WTC11 (cell line): ENCODE measurements at regions not wholly inside any gene's neighbourhood (a gene's known extent, or its start where the extent isn't known, plus 50 kb on each side); places are given as distances from the start of the nearest gene placed in this dataset.

Source experiments
- ATAC-seq: fragments of 200-7000 bp; cut with Tn5 transposase; 2 replicates; pipeline ENCODE4 v1.10.0; 2021; ENCODE audit warnings: mild to moderate bottlenecking, moderate library complexity
- CTCF ChIA-PET: fragments of 300-600 bp; sonication (Branson Sonifier 250); formaldehyde crosslinking; loops from one replicate; lab custom pipeline; 2021; ENCODE audit warnings: antibody characterized with exemption; lab: Charles Lee
- POLR2A ChIA-PET: fragments of 350-600 bp; sonication (Branson Sonifier 250); formaldehyde crosslinking; loops from one replicate; lab custom pipeline; 2021; ENCODE audit warnings: antibody characterized with exemption; lab: Charles Lee
- DNase-seq: peaks from one replicate; pipeline ENCODE4 v3.0.0; 2021; ENCODE audit warnings: low spot score
- H3K27ac Mint-ChIP-seq: 2 replicates; pipeline ENCODE4 v1.8.0; 2021; ENCODE audit warnings: mixed read lengths
- H3K27me3 Mint-ChIP-seq: 2 replicates; pipeline ENCODE4 v1.8.0; 2021; ENCODE audit warnings: low read depth, mild to moderate bottlenecking, moderate library complexity, mixed read lengths
- H3K36me3 Mint-ChIP-seq: 2 replicates; pipeline ENCODE4 v1.8.0; 2021; ENCODE audit warnings: mixed read lengths
- H3K4me1 Mint-ChIP-seq: 2 replicates; pipeline ENCODE4 v1.8.0; 2022; ENCODE audit warnings: mixed read lengths
- H3K4me3 Mint-ChIP-seq: 2 replicates; pipeline ENCODE4 v1.8.0; 2021; ENCODE audit warnings: mild to moderate bottlenecking, moderate library complexity, mixed read lengths
- H3K9me3 Mint-ChIP-seq: 2 replicates; pipeline ENCODE4 v1.8.0; 2021; ENCODE audit warnings: mixed read lengths
- ATF2 ChIP-seq: sonication (generic); formaldehyde crosslinking; IDR thresholded peaks from 2 replicates; pipeline ENCODE4 v1.8.1; 2022; ENCODE audit warnings: low read depth, missing genetic modification reagents, borderline replicate concordance
- CTCF ChIP-seq: fragments of 200-600 bp; IDR thresholded peaks from 2 replicates; pipeline ENCODE4 v1.8.0; 2022; ENCODE audit warnings: antibody characterized with exemption
- EMX1 ChIP-seq: fragments of 250-450 bp; sonication (Bioruptor Pico); IDR thresholded peaks from 2 replicates; pipeline ENCODE4 v1.8.0; 2021; ENCODE audit warnings: mild to moderate bottlenecking
- FOXK1 ChIP-seq: sonication (generic); formaldehyde crosslinking; IDR thresholded peaks from 2 replicates; pipeline ENCODE4 v1.8.0; 2022; ENCODE audit warnings: mild to moderate bottlenecking, moderate library complexity, missing genetic modification reagents
- JAZF1 ChIP-seq: fragments of 250-450 bp; sonication (Bioruptor Pico); IDR thresholded peaks from 2 replicates; pipeline ENCODE4 v1.9.0; 2021; ENCODE audit warnings: moderate library complexity, mild to moderate bottlenecking, inconsistent platforms
- MXD4 ChIP-seq: fragments of 250-450 bp; sonication (Bioruptor Pico); IDR thresholded peaks from 2 replicates; pipeline ENCODE4 v1.8.0; 2021; ENCODE audit warnings: mild to moderate bottlenecking, moderate library complexity, borderline replicate concordance
- NFYB ChIP-seq: sonication (generic); formaldehyde crosslinking; conservative IDR thresholded peaks from 2 replicates; pipeline ENCODE4 v1.8.0; 2022; ENCODE audit warnings: low read depth, missing genetic modification reagents
- NR1H2 ChIP-seq: sonication (generic); formaldehyde crosslinking; IDR thresholded peaks from 2 replicates; pipeline ENCODE4 v1.9.0; 2021; ENCODE audit warnings: mild to moderate bottlenecking, moderate library complexity, missing genetic modification reagents
- NR3C1 ChIP-seq: sonication (generic); formaldehyde crosslinking; conservative IDR thresholded peaks from 2 replicates; pipeline ENCODE4 v1.8.1; 2023; ENCODE audit warnings: low read depth, mild to moderate bottlenecking, missing genetic modification reagents
- OVOL2 ChIP-seq: fragments of 250-450 bp; sonication (Bioruptor Pico); IDR thresholded peaks from 2 replicates; pipeline ENCODE4 v1.9.0; 2021; ENCODE audit warnings: mild to moderate bottlenecking, borderline replicate concordance
- TCF7 ChIP-seq: sonication (generic); formaldehyde crosslinking; IDR thresholded peaks from 2 replicates; pipeline ENCODE4 v1.8.0; 2022; ENCODE audit warnings: mild to moderate bottlenecking, low read depth, missing genetic modification reagents, moderate library complexity
- TP53 ChIP-seq: sonication (generic); formaldehyde crosslinking; IDR thresholded peaks from 2 replicates; pipeline ENCODE4 v1.8.1; 2023; ENCODE audit warnings: mild to moderate bottlenecking, missing genetic modification reagents
- ZNF121 ChIP-seq: sonication (generic); formaldehyde crosslinking; IDR thresholded peaks from 2 replicates; pipeline ENCODE4 v1.8.0; 2023; ENCODE audit warnings: missing genetic modification reagents
- ZNF219 ChIP-seq: sonication (generic); formaldehyde crosslinking; IDR thresholded peaks from 2 replicates; pipeline ENCODE4 v1.8.0; 2023; ENCODE audit warnings: missing genetic modification reagents, mild to moderate bottlenecking, borderline replicate concordance
- ZNF263 ChIP-seq: sonication (generic); formaldehyde crosslinking; IDR thresholded peaks from 2 replicates; pipeline ENCODE4 v1.8.1; 2022; ENCODE audit warnings: low read depth, mild to moderate bottlenecking, moderate library complexity, missing genetic modification reagents
- TF ChIP-seq, protein P1 (sequence below): sonication (generic); formaldehyde crosslinking; conservative IDR thresholded peaks from 2 replicates; pipeline ENCODE4 v1.8.1; 2023; ENCODE audit warnings: mild to moderate bottlenecking, low read depth, missing genetic modification reagents, moderate library complexity
- TF ChIP-seq, protein P2 (sequence below): sonication (generic); formaldehyde crosslinking; IDR thresholded peaks from 2 replicates; pipeline ENCODE4 v1.8.0; 2023; ENCODE audit warnings: mild to moderate bottlenecking, missing genetic modification reagents
- TF ChIP-seq, protein P3 (sequence below): sonication (generic); formaldehyde crosslinking; IDR thresholded peaks from 2 replicates; pipeline ENCODE4 v1.8.1; 2023; ENCODE audit warnings: mild to moderate bottlenecking, moderate library complexity, missing genetic modification reagents
- TF ChIP-seq, protein P4 (sequence below): sonication (generic); formaldehyde crosslinking; IDR thresholded peaks from 2 replicates; pipeline ENCODE4 v1.8.0; 2023; ENCODE audit warnings: missing genetic modification reagents

DNA sequence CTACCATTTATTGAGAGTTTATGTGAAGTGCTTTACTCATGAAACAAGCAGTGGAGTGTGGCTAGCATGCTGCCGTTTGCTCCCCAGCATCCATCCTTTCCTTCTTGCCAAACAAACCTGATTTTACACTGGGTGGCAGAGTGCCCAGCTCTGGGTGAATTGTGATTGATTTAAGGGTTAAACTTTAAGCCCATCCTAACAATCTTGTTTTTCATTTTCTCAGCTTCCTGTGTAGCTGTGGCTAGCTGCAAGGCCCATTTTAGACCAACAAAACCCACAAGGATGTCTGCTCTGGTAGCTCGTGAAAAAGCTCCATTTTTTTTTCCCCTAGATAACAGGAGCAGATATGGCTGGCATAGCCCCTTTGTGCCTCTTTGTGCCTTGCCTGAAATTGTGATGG, 77.7 kb upstream of the KCNG1 start (continued):
- TF ChIP-seq FOXK1 (CRISPR knock-in tag) (no peak), ZNF219 (no peak), EMX1 (CRISPR knock-in tag) (no peak), NR1H2 (no peak), ATF2 (no peak)
- TF ChIP-seq, protein P1, sequence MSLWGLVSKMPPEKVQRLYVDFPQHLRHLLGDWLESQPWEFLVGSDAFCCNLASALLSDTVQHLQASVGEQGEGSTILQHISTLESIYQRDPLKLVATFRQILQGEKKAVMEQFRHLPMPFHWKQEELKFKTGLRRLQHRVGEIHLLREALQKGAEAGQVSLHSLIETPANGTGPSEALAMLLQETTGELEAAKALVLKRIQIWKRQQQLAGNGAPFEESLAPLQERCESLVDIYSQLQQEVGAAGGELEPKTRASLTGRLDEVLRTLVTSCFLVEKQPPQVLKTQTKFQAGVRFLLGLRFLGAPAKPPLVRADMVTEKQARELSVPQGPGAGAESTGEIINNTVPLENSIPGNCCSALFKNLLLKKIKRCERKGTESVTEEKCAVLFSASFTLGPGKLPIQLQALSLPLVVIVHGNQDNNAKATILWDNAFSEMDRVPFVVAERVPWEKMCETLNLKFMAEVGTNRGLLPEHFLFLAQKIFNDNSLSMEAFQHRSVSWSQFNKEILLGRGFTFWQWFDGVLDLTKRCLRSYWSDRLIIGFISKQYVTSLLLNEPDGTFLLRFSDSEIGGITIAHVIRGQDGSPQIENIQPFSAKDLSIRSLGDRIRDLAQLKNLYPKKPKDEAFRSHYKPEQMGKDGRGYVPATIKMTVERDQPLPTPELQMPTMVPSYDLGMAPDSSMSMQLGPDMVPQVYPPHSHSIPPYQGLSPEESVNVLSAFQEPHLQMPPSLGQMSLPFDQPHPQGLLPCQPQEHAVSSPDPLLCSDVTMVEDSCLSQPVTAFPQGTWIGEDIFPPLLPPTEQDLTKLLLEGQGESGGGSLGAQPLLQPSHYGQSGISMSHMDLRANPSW (CRISPR knock-in tag) = no peak
- TF ChIP-seq, all 79 proteins: peak for 0

DNA sequence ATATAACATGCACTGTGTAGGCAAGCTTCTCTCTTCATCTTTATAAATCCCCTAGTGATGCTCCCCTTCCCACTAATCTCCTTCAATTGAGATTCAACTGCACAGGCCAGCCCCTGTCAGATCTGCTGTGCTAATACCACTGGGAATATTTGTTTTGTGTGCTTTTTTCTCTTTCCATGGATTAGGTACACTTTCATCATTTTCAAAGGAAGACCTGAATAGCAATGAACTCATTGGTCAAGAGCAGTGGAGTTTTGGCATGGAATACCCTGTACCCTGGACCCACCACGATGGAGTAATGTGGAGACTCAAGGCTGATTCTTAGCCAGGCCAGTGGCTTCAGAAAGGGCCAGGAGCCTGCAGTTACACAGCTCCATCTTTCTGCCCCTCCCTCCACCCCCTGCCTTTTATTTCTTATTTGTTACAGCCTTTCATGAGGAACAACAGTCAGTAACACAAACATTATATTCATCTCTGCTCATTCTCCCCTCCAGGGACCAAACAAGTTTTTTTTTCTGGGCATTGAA, 75.4 kb upstream of the KCNG1 start:
- Mint-ChIP-seq H3K4me3 (no peak overlapping the region), H3K4me1 (peaks cover 1% of the 10 kb centered on the region), H3K36me3 (no peaks in the 10 kb centered on the region), H3K27ac (no peak overlapping the region), H3K9me3 (no peaks in the 10 kb centered on the region), H3K27me3 (no peaks in the 10 kb centered on the region)
- DNase-seq (no peak), ATAC-seq (no peak)
- POLR2A ChIA-PET = no interaction called here
- TF ChIP-seq NR3C1 (CRISPR knock-in tag) = no peak
- TF ChIP-seq CTCF = no peak
- no peak for TF ChIP-seq MXD4
- TF ChIP-seq, protein P2, sequence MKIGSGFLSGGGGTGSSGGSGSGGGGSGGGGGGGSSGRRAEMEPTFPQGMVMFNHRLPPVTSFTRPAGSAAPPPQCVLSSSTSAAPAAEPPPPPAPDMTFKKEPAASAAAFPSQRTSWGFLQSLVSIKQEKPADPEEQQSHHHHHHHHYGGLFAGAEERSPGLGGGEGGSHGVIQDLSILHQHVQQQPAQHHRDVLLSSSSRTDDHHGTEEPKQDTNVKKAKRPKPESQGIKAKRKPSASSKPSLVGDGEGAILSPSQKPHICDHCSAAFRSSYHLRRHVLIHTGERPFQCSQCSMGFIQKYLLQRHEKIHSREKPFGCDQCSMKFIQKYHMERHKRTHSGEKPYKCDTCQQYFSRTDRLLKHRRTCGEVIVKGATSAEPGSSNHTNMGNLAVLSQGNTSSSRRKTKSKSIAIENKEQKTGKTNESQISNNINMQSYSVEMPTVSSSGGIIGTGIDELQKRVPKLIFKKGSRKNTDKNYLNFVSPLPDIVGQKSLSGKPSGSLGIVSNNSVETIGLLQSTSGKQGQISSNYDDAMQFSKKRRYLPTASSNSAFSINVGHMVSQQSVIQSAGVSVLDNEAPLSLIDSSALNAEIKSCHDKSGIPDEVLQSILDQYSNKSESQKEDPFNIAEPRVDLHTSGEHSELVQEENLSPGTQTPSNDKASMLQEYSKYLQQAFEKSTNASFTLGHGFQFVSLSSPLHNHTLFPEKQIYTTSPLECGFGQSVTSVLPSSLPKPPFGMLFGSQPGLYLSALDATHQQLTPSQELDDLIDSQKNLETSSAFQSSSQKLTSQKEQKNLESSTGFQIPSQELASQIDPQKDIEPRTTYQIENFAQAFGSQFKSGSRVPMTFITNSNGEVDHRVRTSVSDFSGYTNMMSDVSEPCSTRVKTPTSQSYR (CRISPR knock-in tag) = no peak
- CTCF ChIA-PET = interaction anchor here (0.8 to 1.7 kb wide), 2 partner anchors 83 to 227 kb away, joined by 3 to 4 read pairs; no protein-coding TSS in a partner anchor

- DNase-seq (no peak), ATAC-seq (no peak)
- no peak overlapping the region for H3K4me3 Mint-ChIP-seq
- H3K9me3 Mint-ChIP-seq = no peaks in the 10 kb centered on the region
- POLR2A ChIA-PET = no interaction called here
- no peaks in the 10 kb centered on the region for H3K36me3 Mint-ChIP-seq
- no peak overlapping the region for H3K27ac Mint-ChIP-seq
- H3K4me1 Mint-ChIP-seq = peaks cover 9% of the 10 kb centered on the region
- H3K27me3 Mint-ChIP-seq = no peaks in the 10 kb centered on the region
- CTCF ChIA-PET = no interaction called here
- TF ChIP-seq TCF7 (CRISPR knock-in tag) (no peak), ZNF121 (CRISPR knock-in tag) (no peak), TP53 (CRISPR knock-in tag) (no peak), NFYB (CRISPR knock-in tag) (no peak), JAZF1 (CRISPR knock-in tag) (no peak), OVOL2 (CRISPR knock-in tag) (no peak), ZNF263 (CRISPR knock-in tag) (no peak)
- TF ChIP-seq, protein P3, sequence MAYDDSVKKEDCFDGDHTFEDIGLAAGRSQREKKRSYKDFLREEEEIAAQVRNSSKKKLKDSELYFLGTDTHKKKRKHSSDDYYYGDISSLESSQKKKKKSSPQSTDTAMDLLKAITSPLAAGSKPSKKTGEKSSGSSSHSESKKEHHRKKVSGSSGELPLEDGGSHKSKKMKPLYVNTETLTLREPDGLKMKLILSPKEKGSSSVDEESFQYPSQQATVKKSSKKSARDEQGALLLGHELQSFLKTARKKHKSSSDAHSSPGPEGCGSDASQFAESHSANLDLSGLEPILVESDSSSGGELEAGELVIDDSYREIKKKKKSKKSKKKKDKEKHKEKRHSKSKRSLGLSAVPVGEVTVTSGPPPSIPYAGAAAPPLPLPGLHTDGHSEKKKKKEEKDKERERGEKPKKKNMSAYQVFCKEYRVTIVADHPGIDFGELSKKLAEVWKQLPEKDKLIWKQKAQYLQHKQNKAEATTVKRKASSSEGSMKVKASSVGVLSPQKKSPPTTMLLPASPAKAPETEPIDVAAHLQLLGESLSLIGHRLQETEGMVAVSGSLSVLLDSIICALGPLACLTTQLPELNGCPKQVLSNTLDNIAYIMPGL = no peak
- TF ChIP-seq, protein P4, sequence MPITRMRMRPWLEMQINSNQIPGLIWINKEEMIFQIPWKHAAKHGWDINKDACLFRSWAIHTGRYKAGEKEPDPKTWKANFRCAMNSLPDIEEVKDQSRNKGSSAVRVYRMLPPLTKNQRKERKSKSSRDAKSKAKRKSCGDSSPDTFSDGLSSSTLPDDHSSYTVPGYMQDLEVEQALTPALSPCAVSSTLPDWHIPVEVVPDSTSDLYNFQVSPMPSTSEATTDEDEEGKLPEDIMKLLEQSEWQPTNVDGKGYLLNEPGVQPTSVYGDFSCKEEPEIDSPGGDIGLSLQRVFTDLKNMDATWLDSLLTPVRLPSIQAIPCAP (CRISPR knock-in tag) = no peak
Measured at GRCh38 chr20:51097351-51098120, 74.6 kb upstream of the KCNG1 start.
